NCI-H1436 treated with DMSO at 0.1 percent for 48 hours (cell line): ENCODE measurements at regions not wholly inside any gene's neighbourhood (a gene's known extent, or its start where the extent isn't known, plus 50 kb on each side); places are given as distances from the start of the nearest gene placed in this dataset.

ENCODE experiments used
- DNase-seq: peaks from one replicate; lab custom pipeline; 2025; lab: John Stamatoyannopoulos, UW

DNA sequence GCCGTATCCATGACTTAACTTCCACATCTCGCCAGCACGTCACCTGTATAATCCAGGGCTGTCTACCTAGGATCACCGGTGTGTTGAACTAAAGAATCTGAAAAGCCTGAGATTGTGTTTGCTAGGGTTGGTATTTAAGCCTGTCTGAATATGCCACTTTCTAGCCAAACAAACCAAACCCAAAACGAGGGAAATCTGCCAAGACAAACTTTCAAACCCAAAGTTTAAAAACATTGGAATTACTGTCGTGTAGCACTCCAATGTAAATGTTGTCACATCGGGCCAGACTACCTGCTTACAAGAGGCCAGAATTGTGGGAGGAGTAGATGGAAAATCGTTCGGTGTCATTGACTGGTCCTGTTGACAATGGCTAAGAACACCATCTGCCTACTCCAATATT is 747.8 kb downstream of the EFNB2 start:
- DNase-seq, result no peak

DNA sequence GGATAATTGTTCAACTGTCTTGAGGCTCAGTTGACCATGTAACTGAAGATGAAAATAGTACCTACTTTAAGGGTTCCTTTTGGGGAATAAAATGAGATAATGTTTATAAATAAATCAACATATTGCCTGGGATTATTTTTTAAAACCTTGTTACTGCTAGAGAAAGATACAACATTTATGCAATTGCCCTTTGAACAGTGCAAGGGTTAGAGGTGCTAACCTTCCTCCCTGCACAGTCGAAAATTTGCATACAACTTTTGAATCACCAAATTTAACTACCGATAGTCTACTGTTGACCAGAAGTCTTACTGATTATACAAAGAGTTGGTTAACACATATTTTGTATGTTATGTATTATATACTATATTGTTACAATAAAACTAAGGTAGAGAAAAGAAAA is 750.0 kb downstream of the EFNB2 start:
- DNase-seq, result no peak

DNA sequence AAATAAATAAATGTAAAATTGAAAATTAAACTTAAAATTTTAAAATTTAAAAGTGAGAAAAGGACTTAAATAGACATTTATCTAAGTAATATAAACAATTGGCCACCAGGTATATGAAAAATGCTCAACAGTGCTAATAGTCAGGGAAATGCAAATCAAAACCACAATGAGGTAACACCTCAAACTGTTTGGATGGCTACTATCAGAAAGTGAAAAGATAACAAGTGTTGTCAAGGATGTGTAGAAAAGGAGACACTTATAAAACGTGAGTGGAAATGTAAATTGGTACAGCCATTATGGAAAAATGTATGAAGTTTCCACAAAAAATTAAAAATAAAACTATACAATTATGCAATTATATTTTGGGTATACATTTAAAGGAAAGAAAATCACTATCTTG is 752.2 kb downstream of the EFNB2 start:
- DNase-seq, result no peak

DNA sequence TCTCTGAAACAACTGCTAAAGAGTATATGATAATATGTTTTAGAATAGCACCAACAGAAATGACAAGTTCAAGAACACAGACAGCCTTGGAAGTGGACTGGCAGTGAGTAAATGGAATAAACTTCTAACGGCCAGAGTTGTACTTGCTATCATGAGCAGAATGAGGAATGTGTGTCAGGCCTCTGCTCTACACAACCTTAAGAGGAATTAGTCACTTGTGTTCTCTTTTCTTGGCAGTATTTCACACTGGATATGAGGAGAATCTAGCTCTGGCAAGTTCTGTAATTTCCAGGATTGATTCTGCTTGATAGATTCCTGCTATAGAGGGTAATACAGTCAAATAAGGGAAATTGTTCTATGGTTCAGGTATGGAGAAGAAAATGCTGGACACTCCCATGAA is 757.3 kb downstream of the EFNB2 start:
- no peak for DNase-seq

DNA sequence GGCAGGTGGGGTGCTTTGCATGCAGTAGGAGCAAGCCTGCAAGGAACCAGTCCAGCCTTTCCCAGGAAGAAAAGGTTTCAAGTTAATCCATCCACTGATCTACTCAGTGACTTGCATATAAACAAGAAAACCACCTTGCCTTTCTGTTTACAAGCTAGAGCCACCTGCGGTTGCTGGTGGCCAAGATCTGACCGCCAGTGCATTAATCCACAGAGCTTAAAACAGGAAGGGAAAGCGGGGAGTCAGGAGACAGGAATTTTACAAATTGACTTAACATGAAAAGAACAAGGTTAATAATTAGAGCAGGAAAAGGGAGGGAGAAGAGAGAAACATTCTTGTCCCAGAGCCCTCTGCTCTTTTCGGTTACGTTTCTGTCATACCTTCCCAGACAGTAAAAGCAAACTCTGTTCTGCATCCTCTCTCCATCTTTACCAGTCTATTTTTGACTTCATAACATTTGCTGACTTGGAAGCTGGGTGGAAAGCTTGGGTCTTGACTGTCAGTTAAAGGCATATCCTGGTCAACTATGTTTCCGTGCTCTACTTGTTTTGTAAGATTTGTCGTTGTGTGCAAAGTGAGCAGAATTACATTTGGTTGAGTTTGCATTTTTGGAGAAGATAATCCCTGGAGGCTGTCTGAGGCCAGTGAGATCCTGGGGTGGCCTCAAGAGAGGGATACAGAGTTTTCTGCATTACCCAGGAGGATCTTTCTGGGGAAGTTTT is 760.6 kb downstream of the EFNB2 start:
- DNase-seq, result no peak

DNA sequence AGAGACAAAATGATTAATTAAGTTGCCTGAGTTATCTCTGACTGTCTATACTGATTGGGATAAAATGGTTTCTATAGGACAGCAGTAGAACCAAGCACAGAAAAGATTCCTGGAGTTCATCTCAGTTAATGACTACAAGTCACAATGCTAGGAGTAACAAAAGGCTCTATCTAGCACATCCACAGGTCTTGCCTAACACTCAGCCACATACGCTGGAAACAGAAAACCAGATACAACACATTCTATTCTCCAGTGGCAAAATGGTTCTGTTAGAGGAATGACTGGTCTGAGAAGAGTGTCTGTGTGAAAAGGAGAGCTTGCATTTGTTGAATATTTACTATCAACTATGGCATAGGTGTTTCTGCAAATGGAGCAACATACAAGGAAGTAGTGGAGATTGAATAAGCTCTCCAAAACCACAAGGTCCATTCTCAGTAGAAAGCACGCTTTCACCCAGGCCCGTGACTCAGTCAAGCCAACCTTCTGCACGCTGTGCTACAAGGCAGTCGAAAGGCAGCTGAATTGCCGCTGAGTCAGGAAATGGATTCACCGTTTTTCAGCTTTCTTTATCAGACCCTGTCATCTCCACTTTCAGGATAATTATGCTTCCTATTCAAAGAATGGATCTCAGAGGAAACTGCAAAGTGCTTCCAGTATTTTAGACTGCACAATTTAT is 761.5 kb downstream of the EFNB2 start:
- DNase-seq, result peak; percentile 3

DNA sequence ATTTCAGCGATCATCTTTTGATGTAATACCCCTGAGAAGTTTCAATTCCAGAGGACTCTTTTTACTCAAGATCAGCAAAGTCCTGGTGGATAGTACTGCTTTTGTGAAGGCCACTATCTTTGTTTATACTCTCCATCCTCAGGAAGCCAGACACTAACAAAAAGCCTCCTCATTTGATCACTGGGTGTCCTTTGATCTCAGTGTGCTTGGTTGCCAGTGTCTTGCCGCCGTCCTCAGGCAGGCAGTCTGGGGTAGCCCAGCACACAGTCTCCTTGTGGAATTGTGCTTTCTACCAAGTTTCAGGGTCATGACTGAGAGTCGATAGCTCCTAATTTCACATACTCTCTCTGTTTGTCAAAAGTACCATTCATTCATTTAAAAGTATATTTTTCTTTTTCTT is 762.2 kb downstream of the EFNB2 start:
- no peak for DNase-seq

DNA sequence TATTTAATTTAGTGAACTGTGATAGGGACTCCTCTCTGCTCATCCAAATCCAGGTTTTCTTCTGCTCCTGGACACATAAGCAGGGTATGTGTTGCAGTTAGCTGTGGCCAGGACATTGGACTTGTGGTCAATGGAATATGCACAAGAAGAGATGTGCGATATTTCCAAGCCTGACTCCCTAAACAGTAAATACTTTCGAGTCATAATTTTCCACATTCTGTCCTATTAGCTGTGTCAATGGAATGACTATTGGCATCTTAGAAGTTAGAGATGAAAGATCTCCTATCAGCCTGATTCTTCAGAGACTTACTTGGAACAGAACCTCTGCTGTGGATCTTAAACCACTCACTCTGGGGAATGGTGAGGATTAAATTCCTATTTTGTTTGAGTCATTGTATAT is 771.0 kb downstream of the EFNB2 start:
- no peak for DNase-seq

DNA sequence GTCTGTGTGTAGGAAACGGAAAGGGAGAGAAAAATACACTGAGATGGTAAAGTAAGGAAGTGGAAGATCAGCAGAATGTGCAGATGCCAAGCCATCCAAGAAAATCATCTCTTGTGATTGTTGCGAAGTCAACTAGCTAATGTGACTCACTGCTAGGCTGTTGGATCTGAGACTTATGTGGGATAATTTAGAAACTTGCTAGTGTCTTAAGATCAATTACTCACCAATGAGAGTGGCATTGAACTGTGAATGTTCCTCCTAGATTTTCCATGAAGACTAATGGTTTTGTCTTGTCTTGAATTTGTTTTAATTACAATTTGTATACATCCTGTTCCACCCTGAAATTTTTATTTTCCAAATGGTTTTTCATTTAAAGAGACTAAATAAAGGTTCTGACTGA is 771.6 kb downstream of the EFNB2 start:
- DNase-seq, result no peak

DNA sequence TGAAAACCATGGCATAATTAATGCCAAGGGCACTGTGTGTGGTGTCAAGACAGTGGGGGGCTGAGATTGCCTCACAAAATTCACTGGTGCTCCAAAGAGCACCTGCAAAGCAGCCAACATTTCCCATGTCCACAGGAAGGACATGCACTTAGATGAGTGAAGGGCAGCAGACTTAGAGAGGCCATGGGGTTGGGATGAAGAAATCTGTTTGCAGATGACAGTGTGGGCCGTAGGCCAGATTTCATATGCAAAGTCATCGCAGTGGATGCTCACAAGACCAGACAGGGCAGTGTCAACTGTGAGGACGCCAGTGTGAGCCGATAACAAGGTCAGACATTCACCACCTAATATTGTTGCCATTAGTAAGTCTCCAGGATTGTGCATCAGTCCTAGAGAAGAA is 773.4 kb downstream of the EFNB2 start:
- DNase-seq, result no peak

DNA sequence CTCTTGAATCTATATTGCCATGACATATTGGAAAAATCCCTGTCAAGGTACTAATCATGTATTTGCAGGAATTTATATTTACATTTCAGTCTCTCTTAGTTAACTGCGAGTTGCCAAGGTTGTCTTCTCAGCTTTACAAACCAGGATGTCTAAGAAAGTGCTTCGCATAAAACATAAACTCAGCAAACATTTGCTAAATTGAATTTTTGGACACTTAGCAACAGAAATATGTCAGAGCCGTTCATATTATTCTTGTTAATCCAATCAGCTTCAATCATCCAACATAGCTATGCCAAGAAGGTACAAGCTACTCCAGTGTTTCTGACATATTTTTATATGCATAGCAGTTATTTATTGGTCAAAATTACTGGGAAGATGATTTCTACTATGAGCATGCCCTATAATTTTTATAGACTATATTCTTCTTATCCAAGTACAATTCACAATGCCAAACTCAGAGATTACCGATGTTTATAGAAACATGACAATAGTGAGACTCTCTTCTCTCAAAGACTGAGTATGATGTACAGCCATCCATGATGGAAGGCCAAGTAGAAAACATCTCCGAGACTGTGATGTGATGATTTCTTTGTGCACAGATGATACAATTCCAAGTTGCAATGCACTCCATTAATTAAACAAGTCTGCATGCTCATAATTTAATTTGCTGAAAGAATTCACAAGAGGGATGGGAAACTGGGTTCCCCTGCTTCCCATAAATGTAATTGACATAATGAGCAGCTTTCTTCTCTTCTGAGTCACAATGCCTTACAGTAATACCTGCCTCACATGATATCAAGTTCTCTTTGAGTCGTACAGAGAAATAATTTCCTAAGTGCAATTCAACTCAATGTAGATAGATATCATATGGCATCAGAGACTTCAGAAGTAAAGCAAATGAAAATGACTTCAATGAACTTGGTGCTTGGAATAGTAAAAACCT is 776.3 kb downstream of the EFNB2 start:
- DNase-seq, result no peak

DNA sequence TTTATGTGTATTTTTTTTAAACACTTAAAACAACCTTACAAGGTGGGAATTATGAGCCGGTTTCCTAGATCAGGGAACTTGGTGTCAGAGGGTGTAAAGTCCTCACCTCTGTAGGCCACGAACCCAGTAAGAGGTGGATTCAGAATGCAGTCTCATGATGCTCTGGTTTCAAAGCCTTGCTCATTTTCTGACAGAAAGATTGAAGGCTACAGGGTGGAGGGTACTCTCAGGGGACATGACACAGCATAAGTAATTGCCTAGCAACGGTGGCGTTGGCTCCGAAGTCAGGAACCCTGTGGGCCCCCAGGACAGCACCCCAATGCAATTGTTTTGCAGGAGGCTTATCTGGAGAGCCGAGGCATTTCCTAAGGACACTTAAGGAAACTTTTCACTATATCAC is 794.7 kb downstream of the EFNB2 start:
- DNase-seq, result no peak

DNA sequence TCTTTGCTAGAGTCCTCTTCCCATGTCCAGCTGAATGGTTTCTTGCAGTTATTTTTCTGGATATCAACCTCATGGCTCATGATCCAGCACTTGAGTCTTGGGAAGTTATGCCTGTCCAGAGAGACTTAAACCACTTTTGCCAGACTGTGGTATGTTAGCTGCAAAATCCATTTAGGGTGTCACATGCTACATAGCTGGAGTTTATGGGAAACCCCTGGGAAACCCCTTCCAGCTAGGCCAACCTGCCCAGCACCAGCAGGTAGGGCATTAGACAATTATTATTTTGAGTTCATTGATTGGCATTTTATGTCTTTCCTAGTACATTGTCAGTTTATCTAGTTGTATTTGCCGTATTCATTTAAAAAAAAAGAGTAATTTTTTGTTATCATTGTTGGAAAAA is 797.8 kb downstream of the EFNB2 start:
- DNase-seq, result no peak

DNA sequence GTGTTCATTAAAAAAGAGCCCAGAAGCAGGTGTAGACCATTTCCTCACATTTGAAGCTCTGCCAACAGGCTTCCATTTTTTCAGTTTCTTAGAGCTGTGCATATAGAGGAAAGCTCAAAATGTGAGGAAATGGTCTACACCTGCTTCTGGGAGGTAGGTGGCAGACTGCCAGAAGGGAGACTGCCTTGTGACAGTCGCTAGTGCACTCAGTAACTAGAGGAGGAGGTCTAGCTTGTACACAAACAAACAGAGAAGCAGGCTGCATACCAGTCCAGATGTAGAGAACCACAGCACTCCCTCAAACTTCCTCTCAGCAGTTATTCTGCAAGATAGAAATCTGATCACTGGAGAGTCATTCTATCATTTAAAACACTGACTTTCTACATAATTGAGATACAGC is 800.2 kb downstream of the EFNB2 start:
- DNase-seq, result peak; percentile 49

DNA sequence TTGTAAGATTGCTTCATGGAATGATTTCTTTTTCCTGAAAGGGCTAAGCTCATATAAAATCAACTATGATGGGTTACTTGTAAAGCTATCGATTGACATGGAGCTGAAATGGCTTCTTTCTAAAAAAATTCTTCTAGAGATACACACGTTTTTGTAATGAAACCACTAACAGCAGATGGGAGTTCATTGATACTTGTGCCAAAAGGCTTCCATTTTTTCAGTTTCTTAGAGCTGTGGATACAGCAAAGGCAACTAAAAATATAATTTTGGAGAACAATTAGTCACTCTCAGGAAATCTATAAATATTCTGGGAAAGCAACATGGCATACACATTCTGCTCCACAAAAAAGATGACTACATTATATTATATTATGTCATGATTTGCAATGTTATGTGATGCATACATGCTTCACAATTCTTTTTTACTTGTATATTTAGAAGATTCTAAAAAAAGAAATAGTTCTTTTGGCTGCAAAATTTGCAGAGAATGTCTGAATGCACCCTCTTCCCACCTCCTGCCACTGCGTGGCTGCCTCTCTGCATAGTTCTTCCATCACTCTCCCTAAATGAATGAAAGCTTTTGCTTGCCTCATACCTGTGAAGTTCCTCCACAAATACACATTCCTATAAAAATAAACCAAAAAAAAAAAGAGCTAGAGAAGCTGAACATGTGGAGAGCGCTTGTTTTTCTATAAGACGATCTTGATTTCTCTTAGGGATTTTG is 802.5 kb downstream of the EFNB2 start:
- no peak for DNase-seq

DNA sequence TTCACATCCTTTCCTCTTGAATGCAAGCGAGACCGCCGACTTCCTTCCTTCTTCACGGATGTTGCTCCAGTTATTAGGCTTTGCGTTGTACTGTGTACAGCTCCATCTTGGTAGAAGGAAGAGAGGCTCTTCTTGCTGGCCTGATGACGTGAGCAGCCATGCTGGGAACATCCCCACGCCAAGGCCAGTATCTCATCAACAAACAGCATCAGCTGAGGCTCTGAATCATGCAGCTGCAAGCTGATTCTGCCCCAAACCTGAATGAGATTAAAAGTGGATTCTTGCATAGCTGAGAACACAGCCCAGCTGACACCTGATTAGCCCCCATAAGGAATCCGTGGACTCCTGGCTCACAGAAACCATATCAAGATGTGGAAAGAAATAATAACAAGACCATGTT is 809.6 kb downstream of the EFNB2 start:
- no peak for DNase-seq

DNA sequence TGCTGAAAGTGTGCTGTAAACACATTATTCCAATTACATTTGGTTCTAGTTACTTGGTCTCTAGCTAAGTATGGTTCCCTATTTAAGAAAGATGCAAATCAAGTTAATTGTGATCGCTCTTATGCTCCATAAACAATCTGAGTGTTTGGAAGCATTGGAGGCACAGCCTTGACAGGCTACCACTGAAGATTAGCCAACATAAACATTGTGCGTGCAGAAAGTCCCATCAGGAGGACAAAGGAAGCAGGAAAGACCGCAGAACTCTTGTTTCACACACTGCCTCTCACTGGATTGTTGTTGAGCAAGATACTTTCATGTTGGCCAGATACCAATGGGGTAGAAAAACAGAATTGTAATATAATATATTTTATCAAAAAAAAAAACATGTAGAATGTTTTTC is 814.4 kb downstream of the EFNB2 start:
- DNase-seq, result no peak

DNA sequence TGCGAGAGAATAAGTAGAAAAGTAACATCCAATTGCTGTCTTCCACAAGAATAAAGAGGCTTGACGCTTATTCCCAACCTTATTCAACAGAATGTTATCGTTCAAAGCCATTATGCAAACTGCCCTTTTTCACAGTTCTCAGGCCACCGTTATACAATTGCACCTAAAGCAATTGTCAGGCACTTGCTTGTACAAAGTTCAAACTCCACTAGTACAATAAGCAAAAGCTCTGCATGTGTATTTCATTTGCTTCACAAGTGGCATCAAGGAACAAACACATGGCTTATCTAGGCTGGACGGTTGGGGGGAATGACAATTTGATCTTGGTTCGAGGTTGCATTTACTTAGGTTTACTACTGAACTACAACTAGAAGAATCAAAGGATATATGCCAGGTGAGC is 815.6 kb downstream of the EFNB2 start:
- DNase-seq, result no peak

DNA sequence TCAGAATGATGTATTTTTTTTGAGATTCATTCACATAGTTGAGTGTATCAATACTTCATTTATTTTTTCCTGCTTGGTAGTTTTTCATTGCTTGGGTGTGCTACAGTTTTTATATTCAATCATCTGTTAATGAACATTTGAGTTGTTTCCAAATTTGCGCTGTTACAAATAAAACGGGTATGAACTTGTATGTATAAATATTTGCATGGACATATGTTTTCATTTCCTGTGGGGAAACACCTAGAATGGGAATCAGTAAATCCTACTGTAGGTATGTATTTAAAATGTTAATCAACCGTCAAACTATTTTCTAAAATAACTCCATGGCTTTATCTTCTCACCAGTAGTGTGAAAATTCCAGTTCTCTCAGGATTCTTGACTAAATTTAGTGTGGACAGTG is 826.3 kb downstream of the EFNB2 start:
- DNase-seq, result no peak

DNA sequence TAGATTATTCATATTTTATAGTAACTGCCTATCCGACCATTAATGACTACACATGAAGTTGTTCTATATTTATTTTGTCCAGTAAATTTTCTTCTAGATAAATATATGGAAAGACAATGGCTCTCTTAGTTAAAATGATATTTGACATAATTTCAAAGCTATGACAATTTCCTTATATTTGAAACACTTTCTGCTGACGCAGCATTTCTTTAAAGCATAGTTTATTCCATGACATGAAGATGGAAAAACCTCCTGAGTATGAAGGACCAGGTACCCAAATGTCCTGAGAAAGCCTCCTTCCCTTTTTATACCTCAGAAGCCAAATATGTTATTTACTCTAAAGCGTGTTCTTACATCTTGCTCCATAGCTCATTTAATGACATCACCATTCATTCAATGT is 831.6 kb downstream of the EFNB2 start:
- DNase-seq, result no peak

DNA sequence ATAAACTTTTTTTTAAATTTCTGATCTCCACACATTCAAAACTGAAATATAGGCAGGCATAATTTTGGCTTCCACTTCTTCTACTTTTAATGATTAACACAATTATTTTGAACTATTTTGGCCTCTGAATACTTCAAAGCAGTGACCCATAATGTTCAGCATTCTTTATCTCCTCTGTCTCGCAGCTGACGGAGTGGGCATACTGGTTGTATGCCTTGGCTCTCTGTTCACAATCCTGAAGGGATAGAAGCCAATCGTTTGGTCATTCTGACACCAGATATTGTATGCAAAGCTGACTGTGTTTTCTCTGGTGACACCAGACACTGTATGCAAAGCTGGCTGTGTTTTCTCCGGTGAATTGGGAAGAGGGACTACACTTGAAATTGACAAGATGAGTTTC is 833.0 kb downstream of the EFNB2 start:
- DNase-seq, result no peak

DNA sequence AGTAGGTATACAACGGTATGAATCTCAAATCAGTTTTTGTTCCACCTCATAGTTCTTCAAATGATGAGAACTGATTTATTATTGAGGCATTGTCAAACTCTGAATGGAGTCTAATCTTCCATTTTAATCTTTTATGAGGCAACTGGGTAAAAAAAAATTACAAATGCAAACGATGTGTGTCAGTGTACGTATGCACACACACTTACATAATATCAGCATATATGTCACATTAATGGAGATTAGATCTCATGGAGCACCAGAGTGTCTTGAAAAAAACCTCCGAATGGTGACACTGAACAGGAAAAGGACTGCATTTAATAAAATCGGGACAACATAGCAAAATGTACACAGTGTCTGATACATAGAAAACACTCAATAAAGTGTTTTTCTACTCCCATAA is 842.7 kb downstream of the EFNB2 start:
- no peak for DNase-seq
